ENCODE measurements at regions not wholly inside any gene's neighbourhood (a gene's known extent, or its start where the extent isn't known, plus 50 kb on each side); places are given as distances from the start of the nearest gene placed in this dataset.
"Not testable (repeated sequence)": the region's sequence is repeated elsewhere in the genome, so short reads cannot be mapped to it uniquely, and the experiment has no call there.

DNA sequence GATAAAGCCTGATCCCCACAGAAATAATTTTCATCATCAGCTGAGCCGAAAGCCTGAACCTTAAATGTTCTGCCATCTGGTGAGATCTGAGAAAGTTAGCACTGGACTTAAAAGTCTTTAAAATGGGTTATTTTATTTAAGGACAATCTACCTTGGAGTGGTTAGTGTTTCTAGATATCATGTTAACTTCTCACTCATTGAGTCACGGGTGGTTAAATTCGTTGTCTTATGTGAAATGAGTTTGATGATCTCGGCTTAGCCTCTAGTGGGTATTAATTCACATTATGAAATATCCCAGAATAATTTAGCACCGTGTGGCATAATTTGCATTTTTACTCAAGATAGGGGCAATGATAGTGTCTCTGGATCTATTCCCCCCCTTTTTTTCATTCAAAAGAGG, 117.4 kb upstream of the ZNF536 start:
- no peak for TF ChIP-seq CTCF (IDR thresholded peaks at IDR 0.05; ENCODE audit: insufficient read depth, low read length, missing control alignments)
- ChIA-PET POLR2A (no interaction called here), CTCF (no interaction called here)
- no peak for DNase-seq (ENCODE audit: low read depth, low spot score)
- no peak overlapping the region for H3K4me3 ChIP-seq (ENCODE audit: low read depth, low read length)

DNA sequence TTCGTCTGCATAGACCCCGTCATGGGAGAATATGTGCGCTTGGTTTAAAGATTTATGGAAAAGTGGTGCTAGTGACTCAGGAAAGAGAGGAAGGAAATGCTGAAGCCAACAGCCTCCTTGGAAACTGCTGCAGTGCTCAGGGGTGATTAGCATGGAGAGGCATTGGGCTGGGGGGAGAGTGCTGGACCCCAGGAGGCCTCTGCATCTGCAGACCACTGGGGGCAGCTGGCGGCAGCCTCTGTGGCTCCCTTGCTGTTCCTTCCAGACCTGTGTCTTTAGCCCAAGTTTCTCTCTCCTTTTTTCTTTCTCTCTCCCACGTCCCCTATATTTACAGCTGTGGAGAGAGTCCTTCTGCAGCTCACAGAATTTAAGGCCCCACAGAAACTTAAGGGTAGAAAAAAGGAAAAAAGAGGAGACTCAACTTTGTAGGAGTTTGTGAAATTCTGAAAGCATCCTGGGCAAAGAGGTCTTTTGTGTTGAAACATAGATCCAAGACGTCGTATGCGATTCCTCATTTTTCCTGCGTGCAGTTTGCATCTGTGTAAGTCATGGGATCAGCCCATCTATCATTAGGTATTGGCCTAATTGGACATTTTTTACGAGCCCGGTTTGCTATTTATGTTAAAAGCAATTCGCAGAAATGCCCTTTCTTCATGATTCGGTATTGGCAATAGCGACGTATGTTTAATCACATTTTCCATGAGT, 116.2 kb upstream of the ZNF536 start:
- DNase-seq (ENCODE audit: low read depth, low spot score) = no peak
- CTCF ChIA-PET = no interaction called here
- no peak overlapping the region for H3K4me3 ChIP-seq (ENCODE audit: low read depth, low read length)
- TF ChIP-seq CTCF (IDR thresholded peaks at IDR 0.05; ENCODE audit: insufficient read depth, low read length, missing control alignments) = no peak
- POLR2A ChIA-PET = no interaction called here

DNA sequence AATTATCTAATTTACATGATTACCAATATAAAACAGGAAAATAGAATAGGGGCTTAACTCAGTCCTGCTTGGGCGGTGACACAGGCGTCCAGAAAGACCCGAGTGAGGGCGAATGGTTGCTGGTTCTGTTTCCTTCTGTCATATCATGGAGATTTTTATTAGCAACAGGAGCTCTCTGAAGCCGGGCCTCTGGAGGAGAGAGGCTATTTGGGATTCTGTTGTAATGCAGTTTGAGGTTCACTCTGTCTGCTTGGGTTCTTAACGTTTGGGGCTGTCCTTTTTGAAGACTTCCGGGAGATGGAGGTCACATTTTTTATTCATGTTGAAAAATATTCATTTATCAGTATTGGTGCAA, 115.7 kb upstream of the ZNF536 start:
- H3K4me3 ChIP-seq (ENCODE audit: low read depth, low read length) = no peak overlapping the region
- DNase-seq (ENCODE audit: low read depth, low spot score) = no peak
- no peak for TF ChIP-seq CTCF (IDR thresholded peaks at IDR 0.05; ENCODE audit: insufficient read depth, low read length, missing control alignments)
- POLR2A ChIA-PET = no interaction called here
- CTCF ChIA-PET = no interaction called here

- DNase-seq (ENCODE audit: low read depth, low spot score) = no peak
- H3K4me3 ChIP-seq (ENCODE audit: low read depth, low read length) = no peak overlapping the region
- no peak for TF ChIP-seq CTCF (IDR thresholded peaks at IDR 0.05; ENCODE audit: insufficient read depth, low read length, missing control alignments)
- POLR2A ChIA-PET = no interaction called here
- CTCF ChIA-PET = no interaction called here
These were observed 108.3 kb upstream of the ZNF536 start for GRCh38 chr19:30263830-30264381.

DNA sequence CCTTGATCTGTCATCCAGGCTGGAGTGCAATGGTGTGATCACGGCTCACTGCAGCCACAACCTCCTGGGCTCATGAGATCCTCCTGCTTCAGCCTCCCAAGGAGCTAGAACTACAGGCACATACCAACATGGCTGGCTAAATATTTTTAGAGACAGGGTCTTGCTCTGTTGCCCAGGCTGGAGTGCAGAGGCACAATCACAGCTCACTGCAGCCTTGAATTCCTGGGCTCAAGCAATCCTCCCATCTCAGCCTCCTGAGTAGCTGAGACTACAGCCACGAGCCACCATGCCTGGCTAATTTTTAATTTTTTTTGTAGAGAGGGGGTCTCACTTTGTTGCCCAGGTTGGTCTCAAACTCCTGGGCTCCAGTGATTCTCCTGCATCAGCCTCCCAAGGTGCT, 106.3 kb upstream of the ZNF536 start:
- CTCF ChIA-PET; POLR2A ChIA-PET; H3K4me3 ChIP-seq (ENCODE audit: low read depth, low read length); DNase-seq (ENCODE audit: low read depth, low spot score): not testable (repeated sequence)

DNA sequence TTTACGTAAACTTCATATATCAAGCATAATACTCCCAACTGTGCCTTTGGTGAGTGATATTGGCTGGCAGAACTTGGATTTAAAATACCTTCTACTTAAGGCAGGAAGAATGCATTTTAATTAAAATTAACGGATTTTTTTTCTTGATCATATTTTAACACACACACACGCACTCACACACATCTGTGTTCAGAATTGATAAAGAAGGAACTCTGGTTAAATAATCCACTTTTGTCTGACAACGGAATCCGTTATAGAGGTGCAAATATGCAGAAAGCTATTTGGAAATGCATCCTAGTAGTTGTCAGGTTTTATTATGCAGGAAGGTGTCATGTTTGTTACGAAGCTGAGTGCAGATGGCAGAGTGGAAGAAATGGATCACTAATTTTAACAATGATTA, 105.5 kb upstream of the ZNF536 start:
- H3K4me3 ChIP-seq (ENCODE audit: low read depth, low read length) = no peak overlapping the region
- CTCF ChIA-PET = no interaction called here
- no peak for TF ChIP-seq CTCF (IDR thresholded peaks at IDR 0.05; ENCODE audit: insufficient read depth, low read length, missing control alignments)

GRCh38 chr19:30267332-30267731, 104.9 kb upstream of the ZNF536 start:
- ChIA-PET POLR2A (no interaction called here), CTCF (no interaction called here)

More for the DNA sequence above, 105.5 kb upstream of the ZNF536 start:
- DNase-seq (ENCODE audit: low read depth, low spot score) = no peak
- POLR2A ChIA-PET = no interaction called here

More at GRCh38 chr19:30267332-30267731, 104.9 kb upstream of the ZNF536 start:
- no peak for DNase-seq (ENCODE audit: low read depth, low spot score)
- no peak overlapping the region for H3K4me3 ChIP-seq (ENCODE audit: low read depth, low read length)
- no peak for TF ChIP-seq CTCF (IDR thresholded peaks at IDR 0.05; ENCODE audit: insufficient read depth, low read length, missing control alignments)
